Smooth muscle cell (in vitro differentiated cells): ENCODE measurements at regions not wholly inside any gene's neighbourhood (a gene's known extent, or its start where the extent isn't known, plus 50 kb on each side); places are given as distances from the start of the nearest gene placed in this dataset.

Experiments used
- DNase-seq: peaks from one replicate; lab custom pipeline; 2025; ENCODE audit not compliant: unreplicated experiment; lab: John Stamatoyannopoulos, UW
- H2AFZ ChIP-seq: fragments of 200-600 bp; sonication (generic); 2 replicates; pipeline ENCODE4 v1.6.0; 2016; ENCODE audit warnings: antibody characterized with exemption, low read depth, mild to moderate bottlenecking
- H3F3A ChIP-seq: fragments of 200-600 bp; sonication (generic); 2 replicates; pipeline ENCODE4 v1.6.0; 2017; ENCODE audit warnings: antibody characterized with exemption, low read depth
- H3K27ac ChIP-seq: fragments of 200-600 bp; sonication (generic); 2 replicates; pipeline ENCODE4 v1.5.1; 2016; ENCODE audit warnings: low read depth, mild to moderate bottlenecking
- H3K27me3 ChIP-seq: fragments of 200-600 bp; sonication (generic); 2 replicates; pipeline ENCODE4 v1.6.1; 2016; ENCODE audit warnings: low read depth, mild to moderate bottlenecking
- H3K36me3 ChIP-seq: fragments of 200-600 bp; sonication (generic); 2 replicates; pipeline ENCODE4 v1.5.1; 2016; ENCODE audit warnings: low read depth
- H3K4me1 ChIP-seq: fragments of 200-600 bp; sonication (generic); 2 replicates; pipeline ENCODE4 v1.5.1; 2016; ENCODE audit warnings: low read depth
- H3K4me2 ChIP-seq: fragments of 200-600 bp; sonication (generic); 2 replicates; pipeline ENCODE4 v1.6.0; 2016; ENCODE audit warnings: mild to moderate bottlenecking
- H3K4me3 ChIP-seq: fragments of 200-600 bp; sonication (generic); 2 replicates; pipeline ENCODE4 v1.5.1; 2016; ENCODE audit warnings: mild to moderate bottlenecking
- H3K79me2 ChIP-seq: fragments of 200-600 bp; sonication (generic); 2 replicates; pipeline ENCODE4 v1.6.0; 2016; ENCODE audit warnings: low read depth, mild to moderate bottlenecking
- H3K9ac ChIP-seq: fragments of 200-600 bp; sonication (generic); 2 replicates; pipeline ENCODE4 v1.6.0; 2016; ENCODE audit warnings: low read depth
- H3K9me3 ChIP-seq: fragments of 200-600 bp; sonication (generic); replicated peaks from 2 replicates; pipeline ENCODE4 v1.5.1; 2016; ENCODE audit warnings: low read depth
- H4K20me1 ChIP-seq: fragments of 200-600 bp; sonication (generic); 2 replicates; pipeline ENCODE4 v1.6.0; 2016; ENCODE audit warnings: low read depth
- WGBS: methylation state at CpG from one replicate; pipeline ENCODE4 v1.1.7; 2016; ENCODE audit warnings: low lambda C conversion rate; 5-methylcytosine and 5-hydroxymethylcytosine counted together
- TF ChIP-seq, protein P1 (sequence below): fragments of 200-600 bp; sonication (generic); IDR thresholded peaks from 2 replicates; pipeline ENCODE4 v1.5.1; 2017; ENCODE audit warnings: borderline replicate concordance, mild to moderate bottlenecking, antibody characterized with exemption; ENCODE audit not compliant: insufficient read depth, poor library complexity, severe bottlenecking

DNA sequence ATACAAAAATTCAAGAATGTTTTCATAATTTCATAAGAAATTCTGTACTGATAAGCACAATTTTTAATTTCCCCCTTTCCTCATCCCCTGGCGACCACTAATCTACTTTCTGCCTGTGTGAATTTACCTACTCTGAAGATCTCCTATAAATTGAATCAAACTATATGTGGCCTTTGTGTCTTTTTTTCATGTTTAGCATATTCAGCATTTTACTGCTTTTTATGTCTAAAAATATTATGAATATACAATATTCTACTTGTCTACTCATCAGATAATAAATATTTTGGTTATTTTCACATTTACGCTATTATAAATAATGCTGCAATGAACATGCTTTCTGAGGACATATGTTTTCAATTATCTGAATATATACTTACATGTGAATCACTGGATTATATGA is 144.8 kb downstream of the CYLC2 start:
- no peak for DNase-seq
- TF ChIP-seq, protein P1, sequence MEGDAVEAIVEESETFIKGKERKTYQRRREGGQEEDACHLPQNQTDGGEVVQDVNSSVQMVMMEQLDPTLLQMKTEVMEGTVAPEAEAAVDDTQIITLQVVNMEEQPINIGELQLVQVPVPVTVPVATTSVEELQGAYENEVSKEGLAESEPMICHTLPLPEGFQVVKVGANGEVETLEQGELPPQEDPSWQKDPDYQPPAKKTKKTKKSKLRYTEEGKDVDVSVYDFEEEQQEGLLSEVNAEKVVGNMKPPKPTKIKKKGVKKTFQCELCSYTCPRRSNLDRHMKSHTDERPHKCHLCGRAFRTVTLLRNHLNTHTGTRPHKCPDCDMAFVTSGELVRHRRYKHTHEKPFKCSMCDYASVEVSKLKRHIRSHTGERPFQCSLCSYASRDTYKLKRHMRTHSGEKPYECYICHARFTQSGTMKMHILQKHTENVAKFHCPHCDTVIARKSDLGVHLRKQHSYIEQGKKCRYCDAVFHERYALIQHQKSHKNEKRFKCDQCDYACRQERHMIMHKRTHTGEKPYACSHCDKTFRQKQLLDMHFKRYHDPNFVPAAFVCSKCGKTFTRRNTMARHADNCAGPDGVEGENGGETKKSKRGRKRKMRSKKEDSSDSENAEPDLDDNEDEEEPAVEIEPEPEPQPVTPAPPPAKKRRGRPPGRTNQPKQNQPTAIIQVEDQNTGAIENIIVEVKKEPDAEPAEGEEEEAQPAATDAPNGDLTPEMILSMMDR, result no peak
- no peaks in the 10 kb centered on the region for H3K36me3 ChIP-seq
- no peak overlapping the region for H2AFZ ChIP-seq
- H3K79me2 ChIP-seq, result no peaks in the 10 kb centered on the region
- H3F3A ChIP-seq, result no peaks in the 10 kb centered on the region
- H3K4me1 ChIP-seq, result no peaks in the 10 kb centered on the region
- H3K9ac ChIP-seq, result no peak overlapping the region
- no peak overlapping the region for H3K4me2 ChIP-seq
- H4K20me1 ChIP-seq, result no peaks in the 10 kb centered on the region
- no peak overlapping the region for H3K27ac ChIP-seq
- 66% methylated on average over 2 of the region's 2 CpGs for WGBS
- H3K27me3 ChIP-seq, result no peaks in the 10 kb centered on the region
- H3K4me3 ChIP-seq, result no peak overlapping the region
- peaks cover 2% of the 10 kb centered on the region for H3K9me3 ChIP-seq

DNA sequence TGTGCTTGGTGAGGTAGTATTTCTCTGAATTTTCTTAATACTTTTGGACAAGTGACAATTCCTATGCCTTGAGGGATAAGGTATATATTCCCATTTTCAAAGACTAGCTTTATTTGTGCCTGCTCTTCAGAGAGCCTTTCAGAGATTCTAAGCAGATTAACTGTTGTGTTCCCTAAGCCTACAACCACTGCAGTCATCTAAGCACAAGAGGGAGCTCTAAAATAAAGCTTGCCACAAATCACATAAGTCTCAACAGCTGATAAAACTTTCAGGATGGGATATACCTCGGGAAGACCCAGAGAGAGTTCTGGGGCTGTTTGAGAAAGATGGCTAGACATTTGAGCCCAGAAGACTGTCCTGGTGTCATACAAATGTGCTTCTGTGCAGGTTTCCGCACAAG is 157.3 kb downstream of the CYLC2 start:
- TF ChIP-seq, protein P1, result no peak
- Histone ChIP-seq H3K4me3 (no peak overlapping the region), H3K9ac (no peak overlapping the region), H3K9me3 (no peaks in the 10 kb centered on the region), H3K79me2 (no peaks in the 10 kb centered on the region), H3K27ac (no peak overlapping the region), H4K20me1 (no peaks in the 10 kb centered on the region), H3F3A (no peaks in the 10 kb centered on the region), H3K4me2 (no peak overlapping the region), H2AFZ (no peak overlapping the region), H3K36me3 (no peaks in the 10 kb centered on the region), H3K27me3 (no peaks in the 10 kb centered on the region), H3K4me1 (no peaks in the 10 kb centered on the region)
- DNase-seq, result no peak
- WGBS, result 64% methylated on average over 2 of the region's 2 CpGs

DNA sequence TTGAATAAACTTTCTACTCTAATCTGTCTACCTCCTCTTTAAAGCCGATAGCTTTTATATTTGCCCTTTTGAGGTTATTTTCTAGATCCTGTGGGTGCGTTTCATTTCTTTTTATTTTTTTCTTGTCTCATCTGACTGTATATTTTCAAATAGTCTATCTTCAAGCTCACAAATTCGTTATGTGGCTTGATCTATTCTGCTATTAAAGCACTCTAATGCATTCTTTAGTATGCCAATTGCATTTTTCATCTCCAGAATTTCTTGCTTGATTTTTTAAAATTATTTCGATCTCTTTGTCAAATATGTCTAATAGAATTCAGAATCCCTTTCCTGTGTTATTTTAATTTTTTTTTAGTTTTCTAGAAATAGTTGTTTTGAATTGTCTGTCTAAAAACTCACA is 172.4 kb downstream of the CYLC2 start:
- no peaks in the 10 kb centered on the region for H4K20me1 ChIP-seq
- TF ChIP-seq, protein P1, result no peak
- no peaks in the 10 kb centered on the region for H3K4me1 ChIP-seq

GRCh38 chr9:103168254-103168653 is 173.1 kb downstream of the CYLC2 start:
- Histone ChIP-seq H3K4me1 (no peaks in the 10 kb centered on the region), H4K20me1 (no peaks in the 10 kb centered on the region), H3K36me3 (no peaks in the 10 kb centered on the region), H3K4me3 (no peak overlapping the region), H3K27me3 (no peaks in the 10 kb centered on the region), H3K9me3 (peaks cover 4% of the 10 kb centered on the region), H3F3A (no peaks in the 10 kb centered on the region), H2AFZ (no peak overlapping the region), H3K9ac (no peak overlapping the region), H3K79me2 (no peaks in the 10 kb centered on the region), H3K27ac (no peak overlapping the region), H3K4me2 (no peak overlapping the region)
- TF ChIP-seq, protein P1, result no peak
- WGBS, result 66% methylated on average over 1 of the region's 1 CpG
- DNase-seq, result no peak

More for the DNA sequence above, 172.4 kb downstream of the CYLC2 start:
- DNase-seq, result no peak
- H3K36me3 ChIP-seq, result no peaks in the 10 kb centered on the region
- no peak overlapping the region for H3K9ac ChIP-seq
- no peak overlapping the region for H3K4me3 ChIP-seq
- 78% methylated on average over 4 of the region's 4 CpGs for WGBS
- H3K9me3 ChIP-seq, result peaks cover 4% of the 10 kb centered on the region
- no peak overlapping the region for H3K4me2 ChIP-seq
- H2AFZ ChIP-seq, result no peak overlapping the region
- no peak overlapping the region for H3K27ac ChIP-seq
- no peaks in the 10 kb centered on the region for H3F3A ChIP-seq
- H3K27me3 ChIP-seq, result no peaks in the 10 kb centered on the region
- H3K79me2 ChIP-seq, result no peaks in the 10 kb centered on the region
